ENCODE measurements at regions not wholly inside any gene's neighbourhood (a gene's known extent, or its start where the extent isn't known, plus 50 kb on each side); places are given as distances from the start of the nearest gene placed in this dataset.

DNA sequence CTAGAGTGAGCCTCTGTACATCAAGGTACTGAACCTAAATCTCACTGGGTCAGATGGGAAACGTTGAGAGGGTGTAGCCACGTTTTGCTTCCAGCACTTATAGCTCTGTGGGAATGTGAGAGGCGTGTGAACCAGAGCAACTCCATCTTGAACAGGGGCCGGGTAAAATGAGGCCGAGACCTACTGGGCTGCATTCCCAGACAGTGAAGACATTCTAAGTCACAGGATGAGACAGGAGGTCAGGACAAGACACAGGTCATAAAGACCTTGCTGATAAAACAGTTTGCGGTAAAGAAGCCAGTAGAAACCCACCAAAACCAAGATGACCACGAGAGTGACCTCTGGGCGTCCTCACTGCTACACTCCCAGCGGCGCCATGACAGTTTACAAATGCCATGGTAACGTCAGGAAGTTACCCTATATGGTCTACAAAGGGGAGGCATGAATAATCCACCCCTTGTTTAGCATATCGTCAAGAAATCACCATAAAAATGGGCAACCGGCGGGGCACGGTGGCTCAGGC is 63.4 kb upstream of the NCOR2 start:
- DNase-seq (ENCODE audit: low read depth, low spot score): no peak

DNA sequence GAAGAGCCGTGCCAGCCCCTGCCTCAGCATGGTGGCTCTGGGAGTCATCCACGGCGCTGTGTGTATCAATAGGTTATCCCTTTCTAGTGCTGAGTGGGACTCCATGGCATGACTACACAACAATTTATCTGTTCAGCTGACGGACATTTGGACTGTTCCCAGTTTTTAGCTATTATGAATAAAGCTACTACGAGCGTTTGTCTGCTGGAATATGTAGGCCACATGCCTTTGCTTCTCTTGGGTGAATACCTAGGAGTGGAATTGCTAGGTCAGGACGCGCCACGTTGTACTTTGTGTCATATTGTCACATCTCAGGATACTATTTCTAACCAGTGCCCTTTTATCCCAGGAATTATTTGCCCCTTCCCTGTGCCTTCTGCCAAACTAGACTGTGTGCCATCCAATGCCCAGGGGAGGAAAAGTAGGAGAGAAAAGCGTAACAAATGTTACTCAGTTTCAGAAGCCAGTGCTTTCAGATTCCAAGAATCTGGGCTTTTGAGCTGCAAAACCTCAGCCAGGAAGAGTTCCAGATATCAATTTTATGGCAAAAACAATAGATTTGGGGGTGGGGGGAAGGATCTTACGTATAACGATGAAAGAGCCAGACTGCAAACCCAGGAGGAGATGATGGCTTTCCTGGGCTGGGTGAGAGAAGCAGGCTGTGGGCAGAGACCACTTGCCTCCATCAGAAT is 62.5 kb upstream of the NCOR2 start:
- no peak for DNase-seq (ENCODE audit: low read depth, low spot score)

DNA sequence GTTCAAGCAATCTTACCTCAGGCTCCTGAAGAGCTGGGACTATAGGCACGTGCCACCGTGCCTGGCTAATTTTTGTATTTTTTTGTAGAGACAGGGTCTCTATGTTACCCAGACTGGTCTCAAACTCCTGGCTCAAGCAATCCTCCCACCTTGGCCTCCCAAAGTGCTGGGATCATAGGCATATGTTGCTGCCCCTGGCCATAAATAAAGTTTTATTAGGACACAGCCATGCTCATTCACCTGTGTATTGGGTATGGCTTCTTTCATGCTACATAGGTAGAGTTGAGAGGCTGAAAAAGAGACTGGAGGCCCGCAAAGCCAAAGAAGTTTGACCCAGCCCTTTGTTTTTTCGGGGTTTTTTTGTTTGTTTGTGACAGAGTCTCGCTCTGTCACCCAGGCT is 61.7 kb upstream of the NCOR2 start:
- DNase-seq (ENCODE audit: low read depth, low spot score): no peak

DNA sequence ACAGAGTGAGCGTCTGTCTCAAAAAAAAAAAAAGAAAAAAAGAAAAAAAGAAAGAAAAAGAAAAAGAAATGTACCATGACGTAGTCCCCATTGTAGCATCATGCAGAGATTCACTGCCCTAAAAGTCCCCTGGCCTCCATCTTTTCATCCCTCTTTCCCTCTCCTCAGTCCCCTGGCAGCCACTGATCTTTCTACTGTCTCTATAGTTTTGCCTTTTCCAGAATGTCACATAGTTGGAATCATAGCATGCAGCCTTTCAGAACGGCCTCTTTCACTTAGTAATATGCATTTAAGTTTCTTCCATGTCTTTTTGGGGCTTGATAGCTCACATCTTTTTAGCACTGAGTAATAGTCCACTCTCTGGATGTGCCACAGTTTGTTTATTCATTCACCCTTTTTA is 60.5 kb upstream of the NCOR2 start:
- DNase-seq (ENCODE audit: low read depth, low spot score): no peak

DNA sequence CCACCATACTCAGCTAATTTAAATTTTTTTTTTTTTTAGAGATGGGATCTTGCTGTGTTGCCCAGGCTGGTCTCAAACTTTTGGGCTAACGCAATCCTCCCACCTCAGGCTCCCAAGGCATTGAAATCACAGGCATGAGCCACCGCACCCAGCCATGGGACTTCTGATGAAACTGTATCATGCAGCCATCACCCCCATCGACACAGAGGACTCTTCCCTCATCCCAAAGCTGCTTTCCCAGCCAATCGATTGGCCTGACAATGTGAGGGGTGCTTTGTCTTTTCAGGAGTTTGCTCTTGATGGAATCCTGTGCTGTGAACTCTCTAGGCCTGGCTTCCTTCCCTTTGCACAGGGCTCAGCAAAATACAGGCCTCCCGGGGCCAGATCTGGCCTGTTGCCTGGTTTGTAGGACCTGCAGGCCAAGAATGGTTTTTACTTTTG is 59.6 kb upstream of the NCOR2 start:
- DNase-seq (ENCODE audit: low read depth, low spot score): peak; percentile 88

DNA sequence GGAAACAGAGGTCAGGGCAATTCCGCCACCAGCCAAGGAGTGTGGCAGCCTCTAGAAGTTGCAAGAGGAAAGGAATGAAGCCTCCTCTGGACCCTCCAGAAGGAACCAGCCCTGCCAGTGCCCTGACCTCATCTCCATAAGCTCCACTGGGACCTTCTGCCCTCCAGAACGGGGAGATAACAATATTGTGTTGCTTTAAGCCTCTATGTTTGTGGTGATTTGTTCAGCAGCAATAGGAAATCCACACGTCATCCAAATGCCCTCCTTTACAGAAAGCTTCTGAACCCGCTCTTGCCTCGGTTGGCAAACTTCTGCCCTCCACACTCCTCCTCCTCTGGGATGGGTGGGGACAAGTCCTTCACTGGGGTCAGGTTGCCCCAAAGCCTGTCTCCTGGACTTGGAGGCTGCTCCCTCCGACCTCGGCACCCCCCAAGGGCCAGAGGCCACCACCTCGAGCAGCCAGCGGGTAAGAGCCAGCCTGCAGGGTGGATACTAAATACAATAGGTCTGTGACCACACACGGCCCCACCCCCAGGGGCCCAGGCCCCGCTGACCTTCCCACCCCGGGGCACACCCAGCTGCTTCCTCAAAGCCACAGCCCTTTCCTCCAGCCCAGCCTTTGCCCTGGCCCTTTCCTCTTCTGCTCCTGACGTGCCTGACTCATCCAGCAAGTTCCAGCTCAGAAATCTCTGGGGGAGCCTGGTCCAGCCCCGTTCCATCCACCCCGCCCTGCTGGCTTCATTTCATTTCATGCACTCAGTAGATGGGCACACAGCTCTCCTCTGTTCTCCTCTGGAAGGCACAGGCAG is 58.7 kb upstream of the NCOR2 start:
- peak; percentile 73 for DNase-seq (ENCODE audit: low read depth, low spot score)

DNA sequence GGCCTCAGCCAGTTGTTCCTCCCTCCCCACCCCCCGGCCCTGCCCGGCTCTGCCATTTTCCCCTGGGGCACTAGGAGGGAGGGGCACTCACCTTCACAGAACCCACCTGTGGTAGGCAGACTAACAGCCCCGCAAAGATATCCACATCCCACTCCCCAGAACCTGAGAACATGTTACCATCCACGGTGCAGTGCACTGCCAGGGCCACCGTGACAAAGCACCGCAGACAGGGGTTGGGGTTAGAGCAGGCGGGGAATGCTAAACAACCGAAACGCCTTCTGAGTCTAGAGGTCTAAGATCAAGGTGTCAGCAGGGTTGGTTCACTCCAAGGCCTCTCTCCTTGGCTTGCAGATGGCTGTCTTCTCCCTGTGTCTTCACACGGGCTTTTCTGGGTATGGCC is 57.4 kb upstream of the NCOR2 start:
- DNase-seq (ENCODE audit: low read depth, low spot score): no peak

DNA sequence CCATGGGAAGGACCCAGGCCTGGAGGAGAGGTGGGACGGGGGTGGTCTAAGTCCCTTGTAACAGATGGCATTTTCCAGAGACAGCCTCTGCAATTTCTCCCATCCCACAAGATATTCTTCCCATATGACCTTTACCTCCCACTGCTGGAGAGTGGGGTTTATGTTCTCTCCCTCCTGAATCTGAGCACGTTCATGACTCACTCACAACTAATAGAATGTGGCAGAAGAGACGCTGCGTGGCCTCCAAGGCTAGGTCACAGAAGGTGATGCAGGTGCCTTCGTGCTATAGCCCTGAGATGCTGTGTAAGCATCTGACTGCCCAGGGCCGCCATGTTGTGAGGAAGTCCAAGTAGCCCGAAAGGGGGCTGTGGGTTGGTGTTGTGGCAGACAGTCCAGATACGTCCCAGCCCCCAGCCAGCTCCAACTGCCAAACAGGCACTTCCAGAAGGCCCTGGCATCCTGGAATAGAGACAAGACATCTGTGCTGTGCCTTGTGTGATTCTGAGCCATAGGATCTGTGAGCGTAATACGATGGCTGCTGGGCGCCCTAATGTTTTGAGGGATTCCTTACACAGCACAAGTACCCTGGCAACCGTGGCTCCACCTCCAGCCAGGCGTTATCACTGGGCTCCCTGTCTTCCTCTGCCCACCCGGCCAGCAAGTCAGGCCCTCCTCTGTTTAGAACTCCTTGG is 56.1 kb upstream of the NCOR2 start:
- DNase-seq (ENCODE audit: low read depth, low spot score): no peak

DNA sequence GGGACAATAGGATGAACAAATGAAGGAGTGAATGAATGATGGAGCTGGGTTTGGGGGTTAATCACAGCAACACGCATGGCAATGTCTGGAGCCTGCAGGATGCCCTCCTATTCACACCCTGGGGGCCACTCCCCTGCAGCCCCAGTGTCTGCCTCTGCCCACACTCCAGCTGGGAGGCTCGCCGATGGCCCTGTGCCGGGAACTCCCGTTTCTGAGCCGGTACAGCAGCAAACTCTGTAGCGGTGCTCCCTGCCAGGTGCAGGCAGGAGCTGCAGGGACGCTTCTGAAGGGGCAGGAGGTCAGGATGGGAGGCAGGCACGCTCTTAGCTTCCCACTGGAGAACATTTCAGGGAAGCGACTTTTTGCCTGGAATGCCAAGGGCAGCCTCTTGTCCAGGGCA is 55.4 kb upstream of the NCOR2 start:
- DNase-seq (ENCODE audit: low read depth, low spot score): no peak

DNA sequence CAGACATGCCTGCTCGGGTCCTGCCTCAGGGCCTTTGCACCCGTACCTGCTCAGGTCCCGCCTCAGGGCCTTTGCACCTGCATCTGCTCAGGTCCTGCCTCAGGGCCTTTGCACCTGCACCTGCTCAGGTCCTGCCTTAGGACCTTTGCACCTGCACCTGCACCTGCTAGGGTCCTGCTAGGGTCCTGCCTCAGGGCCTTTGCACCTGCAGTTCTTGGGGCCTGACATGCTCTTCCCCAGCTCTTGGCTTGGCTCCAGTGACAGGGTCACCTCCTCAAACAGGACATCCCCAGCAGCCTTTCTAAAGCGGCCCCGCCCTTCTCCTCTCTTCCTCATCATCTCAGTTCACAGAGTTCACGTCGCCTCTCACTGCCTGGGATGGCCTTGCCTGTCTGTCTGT is 54.9 kb upstream of the NCOR2 start:
- DNase-seq (ENCODE audit: low read depth, low spot score): no peak

DNA sequence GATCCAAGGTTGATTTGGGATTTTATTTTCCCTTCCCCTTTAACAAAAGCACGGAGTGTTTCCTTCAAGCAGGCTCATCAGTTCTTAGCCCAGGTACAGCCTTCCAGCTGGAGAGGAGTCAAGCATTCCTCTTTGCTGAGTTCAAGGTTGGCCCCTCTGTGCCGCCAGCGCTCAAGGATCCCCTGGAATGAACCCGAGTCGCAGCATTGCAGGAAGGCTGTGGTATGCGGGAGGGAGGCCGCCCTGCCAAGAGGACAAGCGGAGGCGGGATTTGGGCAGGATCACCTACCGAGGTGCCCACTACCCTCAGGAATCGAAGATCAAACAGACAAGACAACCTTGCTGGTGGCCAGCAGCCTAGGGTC is 53.9 kb upstream of the NCOR2 start:
- DNase-seq (ENCODE audit: low read depth, low spot score): no peak

DNA sequence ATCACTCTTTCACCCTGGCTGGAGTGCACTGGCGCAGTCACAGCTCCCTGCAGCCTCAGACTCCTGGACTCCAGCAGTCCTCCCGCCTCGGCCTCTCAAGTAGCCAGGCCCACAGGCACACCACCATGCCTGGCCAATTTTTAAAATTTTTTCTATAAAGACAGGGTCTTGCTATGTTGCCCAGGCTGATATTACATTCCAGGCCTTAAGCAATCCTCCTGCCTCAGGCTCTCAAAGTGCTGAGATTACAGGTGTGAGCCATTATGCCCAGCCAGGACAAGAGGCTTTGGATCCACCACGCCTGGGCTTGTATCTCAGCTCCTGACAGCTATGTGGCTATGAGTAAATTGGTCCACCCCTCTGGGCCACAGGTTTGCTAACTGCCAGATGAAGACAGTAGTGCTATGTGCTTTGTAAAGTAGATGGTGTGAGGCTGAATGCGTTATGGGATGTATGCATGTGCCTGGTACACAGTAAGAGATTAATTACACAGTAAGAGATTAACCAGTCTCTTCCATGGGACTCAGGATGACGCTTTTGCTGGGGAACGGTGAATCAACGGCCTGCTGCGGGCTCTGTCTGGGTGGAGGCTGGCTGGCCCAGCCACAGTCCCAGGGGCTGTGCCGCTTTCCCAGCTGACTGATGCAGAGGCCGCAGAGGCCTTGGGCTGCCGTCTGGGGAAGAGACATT is 53.3 kb upstream of the NCOR2 start:
- DNase-seq (ENCODE audit: low read depth, low spot score): no peak

DNA sequence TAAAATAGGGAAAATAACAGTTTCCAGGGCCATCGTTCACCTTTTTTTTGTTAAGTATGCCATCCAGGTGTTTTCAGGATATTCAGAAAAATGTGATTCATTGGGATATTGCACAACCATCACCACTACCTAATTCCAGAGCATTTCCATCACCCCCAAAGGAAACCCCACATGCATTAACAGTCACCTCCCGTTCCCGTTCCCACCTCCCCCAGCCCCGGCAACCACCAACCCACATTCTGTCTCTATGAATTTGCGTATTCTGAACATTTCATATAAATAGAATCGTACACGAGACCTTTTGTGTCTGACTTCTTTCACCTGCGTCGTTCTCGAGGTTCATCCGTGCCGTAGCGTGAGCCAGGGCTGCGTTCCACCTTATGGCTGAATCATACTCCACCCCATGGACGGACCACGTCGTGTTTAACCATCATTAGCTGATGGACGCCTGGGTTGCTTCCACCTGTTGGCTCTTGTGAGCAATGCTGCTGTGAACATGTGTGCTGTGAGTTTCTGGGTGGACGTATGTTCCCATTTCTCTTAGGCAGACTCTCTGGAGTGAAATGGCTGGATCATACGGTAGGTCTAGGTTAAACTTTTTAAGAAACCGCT is 51.0 kb upstream of the NCOR2 start:
- no peak for DNase-seq (ENCODE audit: low read depth, low spot score)

DNA sequence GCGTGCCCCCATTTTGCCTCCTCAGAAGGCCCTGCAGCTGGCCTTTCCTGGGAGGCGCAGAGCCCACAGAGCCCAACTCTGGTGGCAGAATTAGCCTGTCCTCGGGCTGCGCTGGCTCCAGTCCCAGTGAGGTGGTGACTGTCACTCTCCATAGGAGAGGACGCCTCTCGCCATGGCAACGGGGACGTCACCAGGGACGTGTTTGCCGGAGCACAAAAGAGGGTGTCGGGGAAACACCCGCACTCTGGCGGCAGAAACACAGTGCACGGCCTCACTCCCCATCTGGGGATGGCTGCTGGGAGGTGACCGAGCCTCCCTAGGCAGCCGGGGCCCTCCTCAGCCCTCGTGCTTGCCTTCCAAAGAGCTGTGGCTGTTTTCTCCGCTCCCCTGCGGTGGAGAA is 50.2 kb upstream of the NCOR2 start:
- no peak for DNase-seq (ENCODE audit: low read depth, low spot score)

Data from smooth muscle cell of the brain vasculature (primary cell).